ENCODE measurements at regions not wholly inside any gene's neighbourhood (a gene's known extent, or its start where the extent isn't known, plus 50 kb on each side); places are given as distances from the start of the nearest gene placed in this dataset.

DNA sequence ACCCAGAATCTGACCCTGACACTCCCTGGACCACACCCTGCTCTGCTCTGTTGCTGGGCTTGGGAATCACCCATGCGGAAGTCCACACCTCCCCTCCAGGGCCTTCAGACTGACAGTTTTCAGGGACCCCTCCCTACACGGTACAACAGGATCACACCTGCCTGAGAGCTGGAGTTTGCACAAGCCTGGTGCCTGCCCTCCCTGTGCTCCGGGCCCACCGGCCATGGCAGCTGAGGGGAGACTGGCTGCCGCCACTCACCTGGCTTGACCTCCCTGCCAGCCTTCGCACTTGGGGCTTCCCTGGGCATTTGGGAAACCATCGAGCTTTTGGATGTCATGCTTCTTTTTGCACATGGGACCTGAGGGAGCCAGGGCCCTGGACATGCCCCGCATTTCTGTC, 95.9 kb upstream of the ANKRD34C start:
- no peak for DNase-seq (ENCODE audit: low read depth in 2 of 2, low spot score in 1 of 2)

DNA sequence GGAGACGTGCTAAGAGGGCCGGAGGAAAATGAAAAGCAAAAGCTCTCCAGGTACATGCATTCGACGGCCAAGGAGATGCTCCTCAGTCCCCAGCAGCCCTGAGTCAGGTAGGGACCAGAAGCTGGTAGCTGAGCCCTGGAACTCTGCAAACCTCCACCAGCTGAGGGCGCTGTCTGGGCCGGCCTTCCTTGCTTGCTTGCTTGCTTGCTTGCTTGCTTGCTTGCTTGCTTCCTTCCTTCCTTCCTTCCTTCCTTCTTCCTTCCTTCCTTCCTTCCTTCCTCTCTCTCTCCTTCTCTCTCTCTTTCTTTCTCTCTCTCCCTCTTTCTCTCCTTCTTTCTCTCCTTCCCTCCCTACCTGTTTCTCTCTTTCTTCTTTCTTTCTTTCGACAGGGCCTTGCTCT, 94.6 kb upstream of the RASGRF1 start:
- DNase-seq (ENCODE audit: low read depth in 2 of 2, low spot score in 1 of 2): no peak

DNA sequence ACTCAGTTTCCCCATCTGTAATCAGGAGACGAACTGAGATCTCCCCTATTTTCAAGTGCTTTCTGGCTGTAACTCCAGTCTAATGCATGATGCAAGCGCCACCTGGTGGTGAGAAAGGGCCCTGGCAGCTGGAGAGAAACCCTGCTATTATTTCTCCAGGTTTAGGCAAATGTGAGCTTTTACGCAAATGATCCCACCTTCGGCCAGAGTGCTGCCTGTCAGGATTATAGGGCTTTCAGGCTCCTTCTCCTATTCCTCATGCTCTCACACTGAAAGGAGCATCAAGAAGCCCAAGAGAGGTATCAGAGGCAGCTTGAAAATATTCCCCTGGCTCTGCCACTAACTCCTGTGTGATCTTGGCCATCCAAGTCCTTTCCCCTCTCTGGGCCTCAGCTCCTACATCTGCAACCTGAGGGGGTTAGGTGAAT, 93.9 kb upstream of the RASGRF1 start:
- DNase-seq (ENCODE audit: low read depth in 2 of 2, low spot score in 1 of 2): peak; percentile 15 to 41

DNA sequence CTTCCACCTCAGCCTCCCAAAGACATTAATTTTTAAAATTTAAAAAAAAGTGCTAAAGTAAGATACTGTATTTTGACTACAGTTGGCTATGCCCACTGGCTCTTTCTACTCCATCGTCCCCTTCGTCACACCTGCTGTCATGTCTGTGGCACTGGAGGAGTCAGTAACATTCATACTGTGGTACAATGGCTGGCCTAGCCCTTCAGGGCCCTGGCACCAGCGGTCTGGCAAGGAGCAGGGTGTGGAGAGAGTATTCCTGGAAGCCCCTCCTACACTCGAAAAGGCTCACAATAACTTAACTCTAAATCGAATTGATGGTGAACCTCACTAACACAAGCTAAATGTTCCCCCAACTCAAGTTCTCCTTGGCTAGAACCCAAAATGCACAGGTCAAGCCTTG, 89.7 kb upstream of the RASGRF1 start:
- DNase-seq (ENCODE audit: low read depth in 2 of 2, low spot score in 1 of 2): no peak

DNA sequence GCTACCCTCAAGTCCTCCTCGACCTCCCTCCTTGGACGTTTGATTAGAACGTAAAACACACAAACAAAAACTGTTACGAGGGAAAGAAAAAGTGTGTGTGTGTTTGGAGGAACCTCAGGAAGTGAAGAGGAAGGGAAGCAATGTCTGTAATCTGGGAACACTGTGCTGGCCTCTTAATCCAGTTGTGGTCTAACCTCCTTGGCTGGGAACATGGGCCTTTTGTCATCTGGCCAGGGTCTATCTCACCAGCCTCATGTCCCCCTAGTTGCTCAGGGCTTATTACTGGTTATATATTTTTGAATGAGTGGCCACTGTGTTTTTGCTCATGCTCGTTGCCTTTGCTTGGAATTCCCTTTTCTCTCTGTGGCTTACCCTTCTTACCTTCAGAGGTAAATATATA, 89.0 kb upstream of the RASGRF1 start:
- DNase-seq (ENCODE audit: low read depth in 2 of 2, low spot score in 1 of 2): no peak

DNA sequence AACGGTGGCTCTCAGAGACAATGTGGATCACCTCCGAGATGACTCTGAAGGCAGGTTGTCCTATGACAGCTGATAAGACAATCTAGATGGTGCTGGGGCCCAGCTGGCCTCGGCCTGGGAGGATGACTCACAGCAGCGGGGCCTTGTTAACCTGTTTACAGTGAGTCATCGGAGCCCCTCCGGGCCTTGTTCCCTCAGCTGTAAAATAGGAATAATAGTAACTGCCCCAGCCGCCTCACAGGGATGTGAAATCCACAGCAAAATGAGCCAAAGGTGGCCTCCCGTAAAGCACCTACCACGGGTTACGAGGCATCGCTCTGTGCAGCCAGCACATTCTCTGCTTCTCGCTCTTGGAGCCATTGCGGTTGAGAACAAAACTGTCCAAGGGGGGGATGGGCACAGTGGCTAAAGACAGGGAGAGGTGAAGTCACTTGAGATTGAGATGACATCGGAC, 88.6 kb upstream of the RASGRF1 start:
- no peak for DNase-seq (ENCODE audit: low read depth in 2 of 2, low spot score in 1 of 2)

DNA sequence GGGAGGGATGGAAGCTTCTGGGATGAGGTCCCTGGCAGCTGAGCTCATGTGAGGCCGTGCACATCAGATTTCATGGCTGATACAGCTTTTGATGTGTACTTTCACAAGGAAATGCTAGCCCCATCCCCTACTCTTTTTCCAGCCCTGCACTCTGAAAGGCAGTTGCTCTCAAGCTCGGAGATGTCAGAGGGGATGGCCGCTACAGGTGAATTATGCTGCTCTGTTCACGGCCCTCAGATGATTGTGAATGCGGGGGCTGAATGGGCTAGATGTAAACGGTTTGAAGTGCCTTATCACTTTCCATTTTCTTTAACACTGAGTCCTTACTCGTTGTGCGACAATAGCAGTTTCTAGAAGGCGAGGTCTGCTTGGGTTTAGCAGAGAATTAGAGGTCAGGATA, 88.0 kb upstream of the RASGRF1 start:
- no peak for DNase-seq (ENCODE audit: low read depth in 2 of 2, low spot score in 1 of 2)

DNA sequence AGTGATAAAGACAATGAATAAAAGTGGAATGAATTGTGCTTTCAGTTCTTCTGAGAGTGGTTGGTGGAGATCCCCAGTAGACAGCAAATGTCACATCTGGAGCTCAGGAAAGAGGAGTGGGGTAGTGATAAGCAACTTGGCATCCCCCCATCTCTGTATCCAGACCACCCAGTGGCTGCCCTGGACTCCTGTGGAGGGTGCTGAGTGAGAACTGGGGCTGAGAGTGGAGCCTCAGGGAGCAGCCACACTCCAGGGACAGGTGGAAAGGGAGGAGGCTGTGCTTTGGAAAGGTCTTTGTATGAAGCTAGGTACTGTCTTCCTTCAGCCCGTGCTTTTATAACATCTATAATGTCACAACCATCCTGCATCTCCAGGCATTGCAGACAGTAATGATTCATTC, 85.6 kb upstream of the RASGRF1 start:
- DNase-seq (ENCODE audit: low read depth in 2 of 2, low spot score in 1 of 2): no peak

DNA sequence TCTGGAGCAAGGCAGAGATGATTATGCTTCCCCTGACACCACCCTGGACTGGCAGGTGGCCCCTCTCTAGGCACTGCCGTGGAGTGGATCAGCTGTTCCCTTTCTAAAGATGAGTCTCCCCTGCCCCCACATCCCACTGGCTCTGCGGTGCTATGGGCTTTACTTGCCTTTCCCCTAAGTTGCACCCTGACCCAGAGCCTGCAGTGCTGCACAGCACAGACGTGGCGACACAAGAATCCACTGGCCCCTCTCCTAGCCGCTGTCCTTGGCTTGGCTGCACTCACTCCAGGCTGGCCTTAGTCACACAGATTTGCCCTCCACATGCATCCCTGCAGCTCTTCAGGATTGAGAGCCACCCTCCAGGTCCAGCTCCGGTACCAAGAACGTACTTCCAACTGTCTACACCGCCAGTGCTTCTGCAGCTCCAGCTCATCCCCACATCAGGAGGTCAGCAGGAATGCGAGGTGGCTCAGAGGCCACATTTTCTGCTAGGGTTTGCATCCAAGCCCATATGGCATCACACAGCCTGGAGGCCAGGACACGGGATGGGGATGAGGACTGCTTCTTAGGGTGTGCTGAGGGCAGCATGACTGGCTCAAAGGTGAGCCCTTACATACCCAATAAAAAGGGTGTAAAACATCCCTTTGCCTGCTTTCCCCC, 82.4 kb upstream of the RASGRF1 start:
- DNase-seq (ENCODE audit: low read depth in 2 of 2, low spot score in 1 of 2): no peak

DNA sequence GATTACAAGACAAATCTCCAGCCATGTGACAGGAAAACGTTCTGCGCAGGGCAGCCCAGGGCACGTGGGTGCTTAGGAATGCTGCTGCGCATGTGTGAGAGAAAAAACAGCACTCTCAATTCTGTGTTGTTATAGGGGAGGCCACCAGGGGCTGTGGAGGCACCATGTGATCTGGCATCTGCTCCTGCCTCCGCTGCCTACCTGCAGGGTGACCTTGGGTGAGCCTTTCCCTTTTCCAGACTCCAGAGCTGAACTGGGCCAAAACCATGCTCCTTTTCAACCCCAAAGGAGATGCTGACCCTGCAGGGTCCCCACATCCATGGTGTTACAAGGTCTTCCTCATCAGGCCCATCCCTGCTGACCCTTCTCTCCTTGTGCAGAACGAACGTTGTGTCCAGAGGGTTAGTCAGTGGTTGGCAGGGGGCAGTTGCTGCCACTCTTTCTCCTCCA, 81.5 kb upstream of the RASGRF1 start:
- DNase-seq (ENCODE audit: low read depth in 2 of 2, low spot score in 1 of 2): no peak

DNA sequence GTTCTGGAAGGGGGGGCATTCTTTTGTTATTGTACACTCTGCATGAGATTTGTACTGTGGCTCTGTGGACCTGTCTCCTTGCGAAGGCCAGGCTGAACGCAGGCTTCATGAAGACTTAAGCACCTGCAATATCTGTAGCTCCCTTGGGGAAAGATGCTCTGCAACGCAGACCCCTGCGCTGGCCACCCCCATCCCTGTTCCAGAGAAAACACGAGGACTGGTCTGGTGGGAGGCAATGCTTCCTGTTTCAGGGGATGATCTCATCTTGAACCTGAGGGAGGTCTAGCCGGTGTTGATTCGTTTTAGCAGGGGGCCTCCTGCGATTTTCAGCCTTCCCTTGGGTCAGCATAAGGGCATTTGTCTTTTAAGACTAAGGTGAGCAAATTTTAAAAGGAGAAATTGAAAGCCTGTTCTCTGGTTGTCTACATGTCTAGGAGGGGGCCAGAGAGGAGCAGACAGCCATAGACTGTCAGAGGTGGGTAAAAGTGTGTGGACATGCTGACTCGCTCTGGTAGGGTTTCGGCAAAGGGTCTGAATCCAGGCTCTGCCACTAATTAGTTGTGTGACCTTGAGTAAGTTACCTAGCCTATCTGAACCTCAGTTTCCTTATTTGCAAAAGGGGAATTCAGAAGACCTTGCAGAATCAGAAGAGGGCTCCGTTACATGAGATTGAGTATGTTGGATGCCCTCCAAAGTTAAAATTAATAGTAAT, 80.9 kb upstream of the RASGRF1 start:
- DNase-seq (ENCODE audit: low read depth in 2 of 2, low spot score in 1 of 2): no peak

DNA sequence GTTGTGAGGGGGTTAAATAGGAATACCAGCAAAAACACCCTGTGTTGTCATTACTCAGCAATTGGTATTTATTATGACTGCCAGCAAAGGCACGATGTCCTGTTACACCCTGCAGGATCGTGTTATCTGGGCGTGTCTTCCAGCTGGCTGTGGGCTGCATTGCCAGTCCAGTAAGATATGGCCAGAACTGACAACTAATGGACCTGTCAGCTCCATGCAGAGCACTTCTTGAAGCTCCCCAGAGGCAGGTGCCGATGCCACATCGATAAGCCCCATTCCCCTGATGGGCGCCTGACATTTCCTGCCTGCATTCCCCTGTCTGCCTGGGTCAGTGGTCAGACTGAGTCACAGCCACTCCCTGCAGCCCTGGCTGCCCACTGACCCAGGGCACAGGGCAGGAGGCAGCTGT, 79.7 kb upstream of the RASGRF1 start:
- DNase-seq (ENCODE audit: low read depth in 2 of 2, low spot score in 1 of 2): no peak

DNA sequence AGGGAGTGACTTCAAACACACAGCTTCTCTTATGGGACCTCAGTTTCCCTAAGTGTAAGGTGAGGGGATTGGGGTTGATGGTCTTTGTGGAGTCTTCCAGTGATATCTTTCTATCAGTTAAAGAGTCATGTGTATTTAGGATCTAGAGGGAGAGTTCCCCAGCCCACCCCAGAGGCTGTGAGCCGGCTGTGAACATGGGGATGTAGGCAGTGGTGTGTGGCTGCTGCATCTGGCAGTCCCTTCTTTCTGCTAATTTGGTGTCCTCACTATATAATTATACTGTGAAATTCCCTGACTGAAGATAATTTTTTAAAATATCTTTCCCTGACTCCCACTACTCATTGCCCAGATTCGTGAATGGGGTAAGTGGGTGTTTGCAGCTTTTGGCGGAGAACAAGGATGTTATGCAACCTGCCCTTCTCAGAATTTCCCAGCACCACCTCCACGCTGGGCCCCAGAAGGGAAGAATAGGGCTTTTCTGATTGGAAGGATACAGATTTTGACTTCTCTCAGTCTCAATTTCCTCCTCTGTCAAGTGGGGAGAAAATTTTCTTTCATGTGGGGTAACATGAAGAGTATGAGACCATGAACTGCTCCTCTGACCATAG, 79.0 kb upstream of the RASGRF1 start:
- no peak for DNase-seq (ENCODE audit: low read depth in 2 of 2, low spot score in 1 of 2)

DNA sequence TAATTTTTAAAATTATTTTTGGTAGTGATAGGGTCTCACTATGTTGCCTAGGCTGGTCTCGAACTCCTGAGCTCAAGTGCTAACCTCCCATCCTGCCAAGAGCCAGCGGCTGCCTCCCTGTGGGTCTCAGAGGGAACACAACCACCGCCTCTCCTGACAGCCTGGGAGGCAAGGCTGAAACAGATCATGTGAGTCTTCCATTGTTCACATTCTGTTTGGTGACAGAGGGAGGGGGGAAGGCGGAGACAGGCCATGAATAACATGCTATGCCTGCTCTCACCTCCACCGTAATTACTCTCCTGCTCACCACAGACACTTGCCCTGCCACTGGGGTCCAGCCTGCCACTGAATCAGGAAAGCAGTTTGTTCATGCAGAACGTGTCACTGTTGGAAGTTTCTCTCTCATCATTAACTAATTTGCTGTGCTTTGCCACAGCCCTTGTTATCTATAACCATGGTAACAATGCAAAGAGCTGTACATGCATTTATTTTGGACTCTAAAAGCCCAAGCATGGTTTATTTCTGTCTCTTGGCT, 78.4 kb upstream of the RASGRF1 start:
- DNase-seq (ENCODE audit: low read depth in 2 of 2, low spot score in 1 of 2): no peak

DNA sequence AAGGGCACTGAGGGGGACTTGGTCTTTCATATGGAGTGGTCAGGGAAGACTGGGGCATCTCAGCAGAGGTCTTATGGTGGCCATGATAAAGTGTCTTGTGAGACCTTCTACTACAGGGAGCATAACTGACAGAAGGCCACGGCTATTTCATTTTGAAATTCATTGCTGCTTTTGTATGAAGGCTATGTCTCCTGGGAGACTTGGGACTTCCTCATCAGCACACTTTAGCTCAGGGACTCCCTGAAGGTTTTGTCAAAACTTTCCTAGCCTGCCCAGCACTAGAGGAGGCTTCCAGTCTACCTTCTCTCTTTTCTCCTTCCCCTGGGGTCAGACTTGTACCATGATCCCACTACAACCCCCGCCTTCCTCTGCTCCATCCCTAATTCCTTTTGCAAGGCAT, 77.2 kb upstream of the RASGRF1 start:
- no peak for DNase-seq (ENCODE audit: low read depth in 2 of 2, low spot score in 1 of 2)

DNA sequence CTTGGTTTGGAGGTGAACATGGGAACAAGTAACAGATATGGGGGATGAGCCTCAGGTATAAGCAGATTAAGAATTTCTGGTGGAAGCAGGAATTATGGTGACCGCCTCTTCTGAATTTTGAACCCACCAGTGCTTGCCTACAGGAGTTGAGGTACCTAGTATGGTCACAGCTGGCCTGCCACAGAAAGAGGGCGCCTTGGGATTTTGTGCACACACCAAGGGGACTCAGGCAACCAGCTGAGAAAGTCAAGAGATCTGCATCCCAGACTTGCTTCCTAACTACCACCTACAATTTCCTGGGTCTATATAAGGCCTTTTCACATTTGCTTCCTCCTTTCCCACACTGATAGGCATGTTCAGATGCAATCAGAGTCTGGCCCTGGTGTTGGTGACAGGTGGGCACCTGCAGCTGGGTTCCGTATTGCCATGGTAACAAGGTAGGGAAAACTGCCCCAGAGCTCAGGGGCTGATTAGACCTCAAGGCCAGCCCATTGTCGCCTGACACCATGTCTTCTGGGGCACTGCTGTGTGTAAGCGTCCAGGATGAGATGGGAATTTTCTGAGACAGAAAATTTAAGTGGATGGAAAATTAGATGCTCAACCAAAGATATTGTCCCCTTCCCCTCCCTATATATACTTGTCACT, 75.9 kb upstream of the RASGRF1 start:
- DNase-seq (ENCODE audit: low read depth in 2 of 2, low spot score in 1 of 2): no peak

DNA sequence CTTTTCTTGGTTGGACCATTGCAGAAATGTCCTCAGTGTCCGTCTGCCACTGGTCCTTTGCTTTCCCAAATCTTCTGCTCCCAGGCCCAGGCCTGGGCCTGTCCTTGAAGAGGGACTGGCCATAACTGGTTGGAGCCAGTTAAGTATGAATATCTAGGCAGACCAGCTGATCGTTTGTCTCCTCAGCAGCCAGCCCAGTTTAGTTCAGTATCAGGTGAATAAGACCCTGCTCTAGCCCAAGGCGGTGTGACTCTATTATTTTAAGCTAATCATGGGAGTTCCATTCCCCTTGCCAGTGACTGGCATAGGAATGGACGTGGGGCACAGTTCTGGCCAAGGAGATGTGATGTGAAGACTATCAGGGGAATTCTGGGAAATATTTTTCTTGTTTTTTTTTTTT, 73.9 kb upstream of the RASGRF1 start:
- DNase-seq (ENCODE audit: low read depth in 2 of 2, low spot score in 1 of 2): no peak

DNA sequence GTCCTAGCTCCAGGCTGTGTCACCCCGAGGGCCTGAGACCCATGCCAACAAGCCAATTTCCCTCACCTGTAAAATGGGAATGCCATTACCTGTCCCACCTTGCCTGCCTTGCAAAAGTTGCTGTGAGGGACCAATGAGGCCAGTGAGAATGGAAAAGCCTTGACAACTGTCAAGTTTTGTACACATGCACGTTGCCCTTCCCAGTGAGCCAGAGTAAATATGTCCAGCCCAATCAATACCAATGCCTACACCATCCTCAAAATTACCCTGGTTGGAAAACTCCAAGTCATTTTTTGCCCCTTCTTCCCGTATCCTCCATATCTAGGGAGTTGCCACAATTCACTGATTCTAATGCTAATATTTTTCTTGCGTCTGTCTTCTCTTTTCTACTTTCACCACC, 73.5 kb upstream of the RASGRF1 start:
- DNase-seq (ENCODE audit: low read depth in 2 of 2, low spot score in 1 of 2): no peak

DNA sequence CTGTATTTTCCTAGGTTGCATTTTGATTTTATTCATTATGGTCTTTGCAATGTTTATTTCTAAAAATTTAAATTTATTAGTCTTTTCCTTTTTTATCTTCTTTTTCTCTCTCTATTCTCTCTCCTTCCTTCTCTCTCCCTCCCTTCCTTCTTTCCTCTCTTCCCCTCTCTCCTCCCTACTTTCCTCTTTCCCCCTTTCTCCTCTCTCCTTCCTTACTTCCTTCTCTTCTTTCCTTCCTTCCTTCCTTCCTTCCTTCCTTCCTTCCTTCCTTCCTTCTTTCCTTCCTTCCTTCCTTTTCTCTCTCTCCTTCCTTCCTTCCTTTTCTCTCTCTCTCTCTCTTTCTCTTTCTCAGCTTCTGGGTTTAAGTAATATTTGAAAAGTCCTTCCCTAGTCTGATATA, 72.8 kb upstream of the RASGRF1 start:
- no peak for DNase-seq (ENCODE audit: low read depth in 2 of 2, low spot score in 1 of 2)

DNA sequence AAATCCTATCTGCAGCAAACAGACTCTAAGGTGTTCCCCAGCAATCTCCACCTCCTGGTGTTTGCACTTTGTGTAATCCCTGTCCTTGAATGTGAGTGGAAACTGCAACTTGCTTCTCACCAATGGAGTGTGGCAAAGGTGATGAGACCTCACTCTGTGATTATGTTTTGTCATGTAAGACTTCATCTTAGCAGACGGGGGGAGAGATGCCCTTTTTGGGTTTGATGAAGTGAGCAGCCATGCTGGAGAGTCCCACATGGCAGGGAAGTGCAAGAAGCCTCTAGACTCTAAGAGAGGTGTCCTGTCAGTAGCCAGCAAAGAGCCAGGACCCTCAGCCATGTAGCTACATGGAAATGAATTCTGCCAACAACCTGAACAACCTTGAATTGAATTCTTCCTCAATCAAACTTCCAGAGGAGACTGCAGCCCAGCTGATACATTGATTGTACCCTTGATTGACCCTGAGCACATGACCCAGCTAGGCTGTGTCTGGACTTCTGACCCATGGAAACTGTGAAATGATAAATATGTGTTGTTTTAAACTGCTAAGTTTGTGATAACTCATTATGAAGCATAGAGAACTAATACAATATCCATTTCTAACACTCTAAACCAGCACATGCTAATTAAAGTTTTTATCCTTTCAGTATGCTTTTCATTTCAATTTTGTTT, 71.4 kb upstream of the RASGRF1 start:
- no peak for DNase-seq (ENCODE audit: low read depth in 2 of 2, low spot score in 1 of 2)

DNA sequence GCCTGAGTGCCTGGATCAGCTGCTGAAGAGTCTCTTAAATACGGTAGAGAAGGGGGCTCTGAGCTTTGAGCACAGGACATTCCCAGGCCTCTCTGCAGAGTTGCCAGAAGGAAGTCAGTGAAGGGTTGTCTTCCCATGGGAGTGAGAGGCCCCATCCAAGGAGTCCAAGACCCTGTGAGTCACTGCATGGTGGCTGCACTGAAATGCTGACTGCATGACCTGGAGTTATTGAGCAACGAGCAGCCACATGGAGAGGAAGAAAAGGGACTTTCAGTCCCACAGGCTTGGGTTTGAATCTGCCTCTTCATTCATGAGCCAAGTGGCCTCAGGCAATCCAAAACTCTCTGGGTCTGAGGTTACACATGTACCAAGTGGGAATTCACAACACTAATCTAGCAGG, 69.6 kb upstream of the RASGRF1 start:
- no peak for DNase-seq (ENCODE audit: low read depth in 2 of 2, low spot score in 1 of 2)
